GM18507 (cell line): ENCODE measurements at regions not wholly inside any gene's neighbourhood (a gene's known extent, or its start where the extent isn't known, plus 50 kb on each side); places are given as distances from the start of the nearest gene placed in this dataset.

ENCODE experiments used
- DNase-seq: peaks from one replicate; pipeline ENCODE4 v3.0.0; 2011; ENCODE audit warnings: low read depth; ENCODE audit not compliant: insufficient read length; ENCODE audit errors: extremely low spot score
- FAIRE-seq: peaks from 2 replicates; lab custom pipeline; 2011; peaks lifted over from hg19 to GRCh38; lab: Jason Lieb, UNC

DNA sequence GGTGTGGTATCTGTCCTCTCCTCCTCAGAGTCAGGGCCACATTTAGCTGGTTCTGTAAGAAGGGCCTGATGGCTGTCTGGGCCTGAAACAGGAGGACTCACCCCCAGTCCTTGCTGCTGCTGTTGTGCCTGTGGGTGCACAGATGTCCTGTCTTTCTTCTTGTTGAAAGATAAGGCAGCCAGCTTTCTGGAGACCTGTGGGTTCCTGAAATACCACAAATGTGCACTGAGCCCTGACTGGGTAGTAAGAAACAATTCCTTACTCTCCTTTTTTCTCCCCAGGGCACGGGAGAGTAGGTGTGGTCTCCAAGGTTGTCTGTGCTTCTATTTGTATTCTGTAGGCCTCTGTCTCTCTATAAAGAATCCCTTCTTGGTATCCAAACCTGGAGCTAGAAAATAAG lies 96.2 kb upstream of the DLX2 start:
- DNase-seq (no peak), FAIRE-seq (no peak)

DNA sequence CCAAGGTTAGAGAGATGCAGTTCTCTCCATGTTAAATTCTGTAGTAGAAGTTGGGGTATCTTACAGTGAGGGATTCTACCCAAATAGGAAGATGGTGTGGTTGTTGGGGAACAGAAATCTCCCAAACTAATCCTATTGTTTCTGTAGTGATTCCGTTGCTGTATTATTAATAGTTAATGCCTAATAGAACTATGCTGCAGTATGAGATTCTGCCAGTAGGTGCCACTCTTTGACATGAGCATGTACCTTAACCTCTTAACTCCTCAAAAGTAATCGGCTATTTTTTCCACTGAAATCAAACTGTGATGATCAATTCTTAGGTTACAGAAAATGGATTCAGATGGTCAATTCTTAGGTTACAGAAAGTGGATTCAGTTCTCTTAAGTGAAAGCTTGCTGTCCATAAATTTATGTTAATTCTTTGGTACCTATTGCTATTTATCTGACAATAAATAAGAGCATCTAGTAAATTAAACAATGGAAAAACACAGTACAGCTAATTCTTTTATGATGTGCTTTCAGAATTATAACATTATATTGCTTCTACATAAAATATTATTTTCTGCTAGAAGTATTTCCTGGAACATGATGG lies 97.9 kb upstream of the DLX2 start:
- DNase-seq (no peak), FAIRE-seq (no peak)

DNA sequence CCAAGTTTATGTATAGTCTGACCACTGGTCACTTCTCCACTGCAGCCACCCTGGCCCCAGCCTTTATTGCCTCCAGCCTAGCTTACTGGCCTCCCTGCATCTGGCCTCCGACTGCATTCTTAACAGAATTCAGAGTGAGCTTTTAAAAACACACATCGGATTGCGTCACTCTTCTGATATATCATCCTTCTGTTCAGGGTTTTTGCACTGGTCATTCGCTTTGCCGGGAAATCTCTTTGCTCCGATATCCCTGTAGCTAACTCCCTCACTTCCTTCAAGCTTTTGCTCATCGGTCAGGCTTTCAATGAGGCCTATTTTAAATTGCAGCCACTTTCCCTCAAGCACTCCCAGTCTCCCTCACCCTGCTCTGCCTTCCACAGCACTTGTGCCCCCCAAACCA lies 101.6 kb upstream of the DLX2 start:
- FAIRE-seq (no peak), DNase-seq (no peak)

DNA sequence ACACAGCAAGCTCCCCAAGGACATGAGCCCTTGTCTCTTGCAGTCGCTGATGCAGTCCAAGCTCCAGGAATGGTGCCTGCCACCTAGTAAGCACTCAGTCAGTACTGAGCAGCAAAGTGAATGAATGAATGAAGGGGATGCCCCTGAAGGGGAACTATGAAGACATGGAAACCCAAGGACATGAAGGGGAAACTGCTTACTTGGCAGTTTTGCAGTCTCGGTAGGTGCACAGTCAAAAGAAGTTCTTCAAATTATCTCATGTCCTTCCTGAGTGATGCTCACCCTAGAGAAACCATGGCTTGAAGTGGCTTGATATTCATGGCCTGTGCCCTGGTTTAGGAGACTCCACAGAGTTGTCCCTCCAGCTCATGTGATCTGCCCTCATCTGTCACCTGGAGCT lies 102.1 kb upstream of the DLX2 start:
- no peak for DNase-seq
- no peak for FAIRE-seq

DNA sequence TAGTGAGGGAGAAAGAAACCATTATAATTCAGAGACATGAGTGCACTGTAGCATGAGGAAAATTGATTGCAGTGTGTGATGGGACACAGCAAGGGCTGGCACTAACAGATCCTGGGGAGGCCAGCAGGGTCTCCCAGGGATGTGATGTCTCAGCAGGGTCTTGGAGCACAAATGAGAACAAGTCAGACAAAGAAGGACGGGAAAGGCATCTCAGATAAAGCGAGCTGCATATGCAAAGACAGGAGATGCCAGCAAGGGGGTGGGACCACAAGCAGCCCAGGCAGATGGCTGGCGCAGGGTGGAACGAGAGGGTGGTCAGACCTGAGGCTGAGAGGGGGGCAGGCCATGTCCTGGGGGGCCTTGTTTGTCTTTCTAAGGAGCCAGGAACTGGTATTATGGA lies 102.6 kb upstream of the DLX2 start:
- FAIRE-seq (no peak), DNase-seq (no peak)

DNA sequence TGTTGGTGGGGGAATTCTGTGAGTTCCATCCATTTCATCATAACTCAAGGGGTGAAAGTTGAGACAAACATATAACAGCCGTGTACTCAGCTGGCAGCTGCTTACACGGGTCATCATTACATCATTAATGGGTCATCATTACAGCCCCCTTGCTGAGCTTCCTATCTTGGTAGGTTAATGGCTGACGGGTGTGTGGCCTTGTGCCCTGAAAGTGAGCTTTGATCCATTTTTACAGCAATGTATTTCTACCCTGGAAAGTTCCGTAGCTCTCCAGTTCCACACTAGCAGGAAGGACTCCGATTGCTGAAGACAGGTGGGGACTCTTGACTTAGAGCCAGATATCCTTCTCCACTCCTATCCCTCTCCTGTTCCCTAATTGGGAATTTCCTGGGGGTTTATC lies 105.2 kb upstream of the DLX2 start:
- FAIRE-seq (no peak), DNase-seq (no peak)

DNA sequence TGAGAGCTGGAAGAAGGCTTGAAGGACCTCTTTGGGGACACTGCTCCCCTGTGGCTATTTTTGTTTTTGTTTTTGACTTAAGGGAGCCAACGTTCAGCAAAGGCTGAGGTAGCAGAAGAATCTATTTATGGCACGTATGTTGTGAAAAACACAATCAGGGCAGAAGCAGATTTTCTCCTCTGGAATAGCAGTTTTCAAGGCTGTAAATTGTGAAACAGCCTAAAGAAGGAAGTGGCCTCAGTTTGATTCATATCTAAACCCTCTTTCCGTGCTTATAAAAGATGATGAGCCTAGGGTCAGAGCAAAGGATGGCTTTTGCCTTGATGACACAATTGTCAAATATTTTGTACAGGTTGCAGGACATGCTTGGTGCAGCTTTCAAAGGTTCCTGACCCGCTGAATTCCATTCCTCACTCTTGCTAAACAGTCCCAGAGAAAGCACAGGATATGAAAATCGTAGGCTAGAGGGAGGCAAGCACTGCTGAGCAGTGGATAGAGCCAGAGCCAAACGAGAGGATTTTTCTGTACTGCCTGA lies 106.2 kb upstream of the DLX2 start:
- no peak for DNase-seq
- FAIRE-seq: no peak

DNA sequence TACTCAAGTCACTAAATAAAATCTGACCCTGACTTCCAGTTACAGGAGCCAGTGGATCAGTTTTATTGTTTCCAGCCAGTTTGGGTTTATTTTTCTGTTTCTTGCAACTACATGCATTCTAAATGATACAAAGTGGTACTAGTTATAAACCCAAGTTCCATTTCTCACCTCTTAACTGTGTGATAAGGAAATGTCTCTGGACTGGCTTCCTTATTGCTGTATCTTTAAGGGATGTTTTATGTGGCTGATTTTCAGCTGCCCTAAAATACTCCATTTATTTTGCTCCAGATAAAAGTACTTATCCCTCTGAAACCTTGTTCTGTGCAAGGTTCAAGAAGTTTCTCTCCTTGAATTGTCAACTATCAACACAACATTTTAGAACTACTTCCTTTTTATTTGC lies 107.9 kb upstream of the DLX2 start:
- no peak for DNase-seq

DNA sequence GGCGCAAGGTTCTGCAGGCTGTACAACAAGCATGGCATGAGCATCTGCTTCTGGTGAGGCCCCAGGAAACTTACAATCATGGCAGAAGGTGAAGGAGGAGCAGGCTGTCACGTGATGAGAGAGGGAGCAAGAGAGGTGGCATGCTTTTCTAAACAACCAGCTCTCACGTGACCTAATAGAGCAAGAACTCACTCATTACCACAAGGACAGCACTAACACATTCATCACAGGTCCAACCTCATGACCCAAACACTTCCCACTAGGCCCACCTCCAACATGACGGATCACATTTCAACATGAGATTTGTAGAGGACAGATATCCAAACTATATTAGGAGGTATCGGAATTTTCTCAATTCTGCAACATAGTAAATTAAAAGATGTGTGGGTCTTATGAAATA lies 108.8 kb upstream of the DLX2 start:
- FAIRE-seq (no peak), DNase-seq (no peak)

More for the DNA sequence above, 107.9 kb upstream of the DLX2 start:
- FAIRE-seq: no peak

DNA sequence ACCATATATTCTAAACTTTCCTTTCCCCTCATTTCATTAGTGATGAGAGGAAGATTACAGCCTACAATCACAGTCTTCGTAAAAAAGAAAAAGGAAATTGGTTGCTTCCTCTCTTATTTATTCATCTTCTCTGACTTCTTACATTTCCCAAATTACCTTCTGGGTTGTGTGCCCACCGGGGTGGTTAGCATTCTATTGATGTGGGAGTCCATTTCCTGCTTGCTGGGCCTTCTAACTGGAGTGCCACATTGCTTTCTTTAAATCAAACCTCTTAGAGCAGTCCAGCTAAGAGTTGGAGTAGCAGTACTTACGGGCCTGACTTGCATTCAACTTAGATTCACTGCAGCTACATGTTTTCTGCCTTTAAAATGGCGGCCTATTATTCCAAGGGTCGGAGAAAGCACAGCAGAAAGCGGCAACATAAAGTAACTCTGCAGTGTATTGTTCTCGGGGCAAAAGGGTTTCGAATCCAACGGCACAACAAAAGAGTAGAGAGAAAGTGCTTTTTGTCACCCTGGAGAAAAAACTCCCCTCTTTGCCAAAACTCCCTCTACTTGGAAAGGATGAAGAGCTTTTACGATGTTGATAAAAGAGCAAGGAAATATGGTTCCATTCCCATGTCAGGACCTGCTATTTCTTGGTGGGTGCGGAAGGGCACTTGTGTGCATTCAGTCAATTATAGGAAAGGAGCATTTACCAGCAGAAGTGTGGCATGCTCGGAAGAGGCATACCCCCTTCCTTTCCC lies 110.6 kb upstream of the DLX2 start:
- no peak for DNase-seq
- no peak for FAIRE-seq

DNA sequence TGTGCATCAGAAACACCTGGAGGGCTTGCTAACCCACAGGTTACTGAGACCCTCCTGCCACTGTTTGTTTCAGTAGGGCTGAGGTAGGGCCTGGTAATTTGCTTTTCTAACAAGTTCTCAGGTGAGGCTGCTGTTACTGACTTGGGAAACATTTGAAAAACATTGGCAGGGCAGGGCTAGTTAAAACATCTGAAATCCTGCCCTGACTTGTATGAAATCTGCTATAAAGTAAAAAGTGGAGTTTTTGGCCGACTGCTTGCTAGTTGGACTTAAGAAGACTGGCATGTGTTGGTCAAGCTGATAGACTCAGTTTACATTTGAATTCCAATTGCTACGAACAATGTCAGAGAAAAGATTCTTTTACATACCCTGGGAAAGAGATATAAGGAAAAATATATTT lies 111.6 kb upstream of the DLX2 start:
- DNase-seq (no peak), FAIRE-seq (no peak)

DNA sequence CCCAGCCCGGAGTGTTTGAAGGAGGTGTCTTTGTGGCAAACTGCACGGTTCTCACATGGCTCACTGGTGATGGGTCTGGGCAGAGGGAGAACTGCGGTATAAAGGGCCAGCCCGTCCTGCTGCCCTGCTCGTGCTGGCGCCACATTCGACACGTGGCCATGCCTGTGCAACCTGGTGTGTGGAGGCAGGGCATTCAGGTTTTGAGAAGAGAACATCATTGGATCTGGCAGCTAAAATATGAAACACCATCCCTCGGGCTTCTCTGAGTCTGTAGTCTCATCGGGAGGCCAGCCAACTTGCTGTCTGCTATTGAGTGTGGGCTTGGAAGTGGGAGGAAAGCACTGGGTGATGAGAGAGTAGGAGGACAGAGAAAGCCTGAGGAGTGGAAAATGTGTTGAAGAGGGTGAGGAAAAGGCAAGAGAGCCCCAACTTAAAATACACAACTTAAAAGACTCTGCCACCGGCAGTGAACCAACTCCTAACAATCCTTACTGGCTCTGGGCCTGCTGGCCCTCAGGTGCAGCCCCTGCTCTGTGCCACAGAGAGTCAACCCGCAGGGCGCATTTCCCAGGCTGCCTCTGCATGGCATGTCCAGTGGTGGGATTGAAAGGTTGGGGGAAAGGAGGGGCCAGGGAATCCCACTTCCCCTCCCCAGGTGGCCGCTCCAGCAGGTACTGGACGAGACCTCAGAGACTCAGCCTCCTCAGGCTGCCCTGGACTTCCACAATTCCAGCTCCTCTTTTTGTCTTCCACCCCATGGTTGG lies 112.7 kb upstream of the DLX2 start:
- no peak for FAIRE-seq
- no peak for DNase-seq

DNA sequence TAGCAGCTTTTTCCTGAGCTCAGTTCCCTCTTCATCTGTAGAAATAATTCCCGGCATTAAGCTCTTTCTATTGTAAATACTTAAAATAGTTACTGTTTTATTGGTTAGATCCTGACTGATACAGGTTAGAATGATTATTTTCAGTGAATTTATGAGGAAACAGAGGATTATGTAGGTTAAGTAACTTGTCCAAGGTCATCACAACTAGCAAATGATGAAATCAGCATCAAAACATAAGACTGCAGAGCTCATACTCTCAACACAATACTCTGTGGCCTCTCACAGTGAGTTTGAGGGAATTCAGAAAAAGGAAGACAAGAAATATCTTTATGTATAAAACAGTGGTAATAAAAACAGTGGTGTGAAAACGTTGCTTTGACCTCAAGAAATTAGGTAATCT lies 113.2 kb upstream of the DLX2 start:
- FAIRE-seq: no peak
- no peak for DNase-seq

DNA sequence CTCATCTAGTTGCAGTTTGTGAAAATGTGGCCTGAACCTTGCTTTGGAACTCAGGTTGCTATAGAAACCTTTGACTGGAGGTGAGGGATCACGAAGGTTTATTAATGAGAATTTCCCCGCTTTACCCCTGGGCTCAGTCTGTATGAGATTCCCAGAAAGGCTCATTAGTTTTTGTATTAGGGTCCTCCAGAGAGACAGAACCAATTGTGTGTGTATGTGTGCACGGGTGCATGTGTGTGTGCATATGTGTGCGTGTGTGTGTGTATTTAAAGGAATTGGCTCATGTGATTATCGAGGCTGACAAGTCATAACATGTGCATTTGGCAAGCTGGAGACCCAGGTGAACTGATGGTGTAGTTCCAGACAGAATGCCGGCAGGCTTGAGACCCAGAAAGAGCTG lies 113.8 kb upstream of the DLX2 start:
- no peak for FAIRE-seq
- DNase-seq: no peak

DNA sequence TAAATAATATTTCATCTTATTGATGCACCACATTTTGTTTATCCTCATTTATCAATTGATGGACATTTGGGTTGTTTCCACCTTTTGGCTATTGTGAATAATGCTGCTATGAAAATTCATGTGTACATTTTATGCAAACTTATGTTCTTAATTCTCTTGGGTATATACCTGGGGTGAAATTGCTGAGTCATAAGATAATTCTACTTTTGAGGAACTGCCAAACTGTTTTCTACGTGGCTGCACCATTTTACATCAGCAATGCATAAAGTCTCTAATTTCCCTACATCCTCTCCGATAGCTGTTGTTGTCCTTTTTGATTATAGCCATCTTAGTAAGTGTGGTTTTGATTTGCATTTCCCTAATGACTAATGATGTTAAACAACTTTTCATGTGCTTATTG lies 116.5 kb upstream of the DLX2 start:
- DNase-seq (no peak), FAIRE-seq (no peak)

DNA sequence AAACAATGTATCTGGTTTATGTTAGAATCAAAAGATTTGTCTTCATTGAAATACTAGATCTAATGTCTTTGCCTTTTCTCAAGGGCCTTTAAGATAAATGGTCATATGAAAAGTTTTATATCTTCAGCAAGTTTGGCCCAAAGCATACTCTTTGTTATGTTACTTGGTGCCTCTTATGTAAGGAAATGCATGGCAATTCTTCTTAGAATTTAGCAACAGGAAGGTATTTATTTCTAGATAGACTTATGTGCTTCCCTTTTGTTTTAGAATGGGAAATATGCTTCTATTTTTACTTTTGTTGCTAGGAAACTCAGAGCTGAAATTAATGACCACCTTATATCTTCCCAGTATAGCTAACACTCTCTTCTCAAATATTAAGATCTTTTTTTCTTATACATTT lies 117.4 kb upstream of the DLX2 start:
- DNase-seq: no peak
- FAIRE-seq: no peak

DNA sequence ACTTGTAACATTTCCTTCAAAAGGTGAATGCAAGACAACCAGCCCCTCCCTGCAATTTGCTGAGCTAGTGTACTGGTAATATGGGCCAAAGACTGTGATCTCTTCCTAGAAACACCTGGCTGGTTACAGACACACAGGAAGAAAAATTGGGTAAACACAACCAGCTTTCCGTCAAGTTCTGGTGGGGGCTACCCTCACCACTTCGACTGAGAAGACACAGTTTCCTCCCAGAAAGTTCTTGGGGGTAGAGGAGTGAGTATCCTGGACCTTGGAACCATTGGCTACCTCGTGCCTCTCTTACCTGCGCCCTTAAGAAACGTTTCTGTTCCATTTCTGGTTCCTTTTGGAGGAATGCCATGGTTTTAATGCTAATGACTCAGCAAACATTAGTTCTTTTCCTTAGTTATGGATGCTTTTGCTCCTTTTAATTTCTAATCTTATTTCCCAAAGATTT lies 120.9 kb upstream of the DLX2 start:
- no peak for DNase-seq
- FAIRE-seq: no peak

DNA sequence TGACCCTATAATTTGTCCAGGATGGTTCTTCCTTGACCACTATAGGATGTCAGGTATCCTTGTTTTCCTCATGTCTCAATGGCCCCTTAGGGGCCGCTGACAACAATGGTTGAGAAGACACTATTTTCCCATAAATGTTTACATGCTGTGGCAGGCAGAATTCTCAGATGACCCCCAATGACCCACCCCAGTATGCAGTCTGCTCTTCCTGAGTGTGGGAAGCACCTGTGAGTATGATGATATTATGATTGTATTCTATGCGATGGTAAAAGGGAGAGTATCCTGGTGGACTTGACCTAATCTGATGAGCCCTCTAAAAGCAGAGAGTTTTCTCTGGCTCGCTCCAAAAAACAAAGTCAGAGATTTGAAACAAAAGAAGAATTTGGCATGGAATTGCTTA lies 123.1 kb upstream of the DLX2 start:
- FAIRE-seq (no peak), DNase-seq (no peak)

DNA sequence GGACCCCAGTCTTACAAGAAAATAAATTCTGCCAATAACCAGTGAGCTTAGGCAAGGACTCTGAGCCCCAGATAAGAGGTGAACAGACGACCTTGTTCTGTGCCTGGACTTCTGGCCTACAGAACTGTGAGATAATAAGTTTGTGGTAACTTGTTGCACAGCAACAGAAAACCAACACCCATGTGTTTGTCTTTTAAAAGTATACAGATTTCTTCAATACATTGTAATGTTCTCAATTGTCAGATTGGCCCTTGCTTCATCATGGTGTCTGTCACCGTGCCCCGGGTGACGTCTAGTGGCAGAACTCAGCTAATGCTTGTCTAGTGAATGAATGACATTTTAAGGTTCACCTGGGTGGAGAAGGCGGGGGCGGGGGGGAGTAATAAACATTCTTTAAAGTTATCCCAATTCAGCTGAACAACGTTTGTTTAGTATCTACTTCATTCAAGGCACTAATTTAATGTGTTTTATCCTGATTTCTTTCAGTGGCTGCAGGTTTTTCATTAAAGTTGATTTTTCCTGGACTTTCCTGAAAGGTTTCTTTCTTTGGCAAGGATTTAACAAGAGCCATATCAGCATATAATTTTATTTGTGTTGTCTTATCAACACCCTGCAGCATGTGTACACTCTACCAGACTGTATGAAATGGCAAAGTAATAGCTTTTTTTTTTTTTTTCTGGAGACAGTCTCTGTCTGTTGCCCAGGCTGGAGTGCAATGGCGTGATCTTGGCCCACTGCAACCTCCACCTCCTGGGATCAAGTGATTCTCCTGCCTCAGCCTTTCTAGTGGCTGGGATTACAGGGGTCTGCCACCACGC lies 123.8 kb upstream of the DLX2 start:
- FAIRE-seq (no peak), DNase-seq (no peak)

DNA sequence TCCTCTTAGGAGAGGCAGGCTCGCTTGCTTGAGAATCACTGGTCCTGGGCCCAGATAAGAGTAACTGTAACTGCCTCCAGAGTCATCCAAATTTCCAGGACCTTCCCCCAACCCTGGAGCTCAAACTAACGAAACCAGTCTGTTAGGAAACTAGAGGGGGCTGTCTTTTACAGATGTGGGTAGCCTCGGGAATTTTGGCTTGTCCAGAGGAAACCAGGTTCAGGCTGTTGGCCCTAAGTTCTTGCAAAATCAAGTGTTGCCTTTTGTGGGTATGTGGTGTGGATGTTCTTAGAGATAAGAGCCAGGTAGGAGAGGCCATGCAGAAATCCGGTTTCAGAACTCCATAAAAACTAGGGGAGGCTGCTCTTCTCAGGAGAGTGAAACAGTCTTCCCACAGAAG lies 125.0 kb upstream of the DLX2 start:
- DNase-seq: no peak
- FAIRE-seq: no peak
